HG03575 (cell line): ENCODE measurements at regions not wholly inside any gene's neighbourhood (a gene's known extent, or its start where the extent isn't known, plus 50 kb on each side); places are given as distances from the start of the nearest gene placed in this dataset.

ENCODE experiments used
- ATAC-seq: cut with Tn5 transposase; IDR thresholded peaks from one replicate; pipeline ENCODE4 v1.9.1; 2021; ENCODE audit not compliant: unreplicated experiment, insufficient number of reproducible peaks, low FRiP score; ENCODE audit errors: extremely low read depth

- no peak for ATAC-seq
Observed at GRCh38 chr18:39825485-39826150, 2129.4 kb upstream of the PIK3C3 start.

- ATAC-seq = no peak
Observed at GRCh38 chr18:39806525-39806924, 2148.5 kb upstream of the PIK3C3 start.

GRCh38 chr18:39805218-39805617 lies 2149.8 kb upstream of the PIK3C3 start:
- ATAC-seq = no peak

GRCh38 chr18:39802648-39803229 lies 2152.3 kb upstream of the PIK3C3 start:
- no peak for ATAC-seq

- no peak for ATAC-seq
Observed at GRCh38 chr18:39801848-39802247, 2153.2 kb upstream of the PIK3C3 start.

GRCh38 chr18:39801010-39801409 lies 2154.0 kb upstream of the PIK3C3 start:
- ATAC-seq = no peak

GRCh38 chr18:39799006-39799405 lies 2156.0 kb upstream of the PIK3C3 start:
- ATAC-seq = no peak

GRCh38 chr18:39796393-39796792 lies 2158.6 kb upstream of the PIK3C3 start:
- no peak for ATAC-seq

GRCh38 chr18:39795350-39795749 lies 2159.7 kb upstream of the PIK3C3 start:
- ATAC-seq = no peak

- ATAC-seq = no peak
Observed at GRCh38 chr18:39793609-39794008, 2161.4 kb upstream of the PIK3C3 start.

- ATAC-seq = no peak
Observed at GRCh38 chr18:39788383-39788782, 2166.7 kb upstream of the PIK3C3 start.

GRCh38 chr18:39786477-39786876 lies 2168.6 kb upstream of the PIK3C3 start:
- no peak for ATAC-seq

- ATAC-seq = no peak
Observed at GRCh38 chr18:39784541-39784940, 2170.5 kb upstream of the PIK3C3 start.

GRCh38 chr18:39781565-39781964 lies 2173.5 kb upstream of the PIK3C3 start:
- no peak for ATAC-seq

- no peak for ATAC-seq
Observed at GRCh38 chr18:39780774-39781173, 2174.3 kb upstream of the PIK3C3 start.

GRCh38 chr18:39779926-39780325 lies 2175.1 kb upstream of the PIK3C3 start:
- ATAC-seq = no peak

GRCh38 chr18:39776766-39777165 lies 2178.3 kb upstream of the PIK3C3 start:
- ATAC-seq = no peak

GRCh38 chr18:39774957-39775598 lies 2180.0 kb upstream of the PIK3C3 start:
- ATAC-seq = no peak

- ATAC-seq = no peak
Observed at GRCh38 chr18:39773646-39774045, 2181.4 kb upstream of the PIK3C3 start.

GRCh38 chr18:39772155-39772919 lies 2182.7 kb upstream of the PIK3C3 start:
- no peak for ATAC-seq
